SIG-M5 (cell line): ENCODE measurements at regions not wholly inside any gene's neighbourhood (a gene's known extent, or its start where the extent isn't known, plus 50 kb on each side); places are given as distances from the start of the nearest gene placed in this dataset.
"Not testable (repeated sequence)": the region's sequence is repeated elsewhere in the genome, so short reads cannot be mapped to it uniquely, and the experiment has no call there.

ENCODE experiments used
- DNase-seq: peaks from one replicate; lab custom pipeline; 2025; lab: John Stamatoyannopoulos, UW

DNA sequence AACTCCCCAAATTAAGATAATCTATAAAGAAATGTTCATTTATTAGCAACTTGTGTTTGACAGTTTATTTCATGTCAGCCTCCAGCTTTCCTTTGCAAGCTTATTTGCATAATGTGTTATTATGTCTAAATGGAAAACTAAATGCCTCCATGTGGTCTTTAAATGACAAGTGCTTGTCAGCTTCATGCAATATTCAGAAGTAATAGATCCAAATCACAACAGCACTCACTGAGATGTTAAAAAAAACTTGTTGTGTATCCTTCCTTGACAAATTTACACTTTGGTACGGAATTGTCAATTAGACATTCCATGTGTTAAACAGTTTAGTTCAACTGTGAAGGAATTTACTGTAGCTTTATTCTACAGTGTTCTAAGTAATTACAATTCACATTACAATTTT lies 124.4 kb upstream of the PTBP2 start:
- no peak for DNase-seq

DNA sequence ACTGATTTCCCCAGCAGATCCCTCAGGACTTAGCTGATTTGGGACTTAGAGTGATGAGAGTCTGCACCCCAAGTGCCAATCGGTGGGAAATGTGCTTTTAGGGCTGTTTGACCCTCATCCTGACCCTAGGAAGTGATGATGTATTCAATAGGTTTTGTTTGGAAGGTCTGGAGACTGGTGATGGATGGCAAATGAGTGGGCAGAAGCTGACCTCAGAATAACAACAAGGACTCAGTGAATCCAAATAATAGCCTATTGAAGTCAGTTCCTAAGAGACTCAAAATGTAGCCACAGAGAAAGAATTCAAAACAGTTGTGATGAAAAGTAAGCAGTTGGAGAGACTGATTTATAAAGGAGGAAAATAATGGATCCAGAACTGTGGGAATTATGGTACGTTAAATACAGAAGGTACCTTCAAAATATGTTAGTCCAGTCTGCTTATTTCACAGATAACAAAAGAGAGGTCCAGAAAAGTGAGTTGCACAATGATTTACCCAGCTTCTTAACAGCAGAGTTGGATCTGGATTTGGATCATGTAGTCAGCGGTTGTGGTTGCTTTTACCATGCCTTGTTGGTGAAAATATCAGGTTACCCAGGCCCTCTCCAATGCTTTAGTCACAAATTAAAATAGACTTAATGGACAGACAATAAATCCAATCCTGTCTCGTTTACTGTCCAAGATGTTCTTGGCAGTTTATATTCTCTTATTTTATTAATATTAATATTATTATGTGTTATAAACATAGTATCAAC lies 123.0 kb upstream of the PTBP2 start:
- no peak for DNase-seq

DNA sequence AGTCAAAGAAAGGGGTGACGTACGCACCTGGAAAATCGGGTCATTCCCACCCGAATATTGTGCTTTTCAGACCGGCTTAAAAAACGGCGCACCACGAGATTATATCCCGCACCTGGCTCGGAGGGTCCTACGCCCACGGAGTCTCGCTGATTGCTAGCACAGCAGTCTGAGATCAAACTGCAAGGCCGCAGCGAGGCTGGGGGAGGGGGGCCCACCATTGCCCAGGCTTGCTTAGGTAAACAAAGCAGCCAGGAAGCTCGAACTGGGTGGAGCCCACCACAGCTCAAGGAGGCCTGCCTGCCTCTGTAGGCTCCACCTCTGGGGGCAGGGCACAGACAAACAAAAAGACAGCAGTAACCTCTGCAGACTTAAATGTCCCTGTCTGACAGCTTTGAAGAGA lies 117.0 kb upstream of the PTBP2 start:
- DNase-seq, result not testable (repeated sequence)

- DNase-seq, result not testable (repeated sequence)
Observed at GRCh38 chr1:96617375-96617774, 104.2 kb upstream of the PTBP2 start.

- DNase-seq, result no peak
Observed at GRCh38 chr1:96632045-96632664, 89.4 kb upstream of the PTBP2 start.

- DNase-seq, result no peak
Observed at GRCh38 chr1:96633695-96634094, 87.9 kb upstream of the PTBP2 start.

DNA sequence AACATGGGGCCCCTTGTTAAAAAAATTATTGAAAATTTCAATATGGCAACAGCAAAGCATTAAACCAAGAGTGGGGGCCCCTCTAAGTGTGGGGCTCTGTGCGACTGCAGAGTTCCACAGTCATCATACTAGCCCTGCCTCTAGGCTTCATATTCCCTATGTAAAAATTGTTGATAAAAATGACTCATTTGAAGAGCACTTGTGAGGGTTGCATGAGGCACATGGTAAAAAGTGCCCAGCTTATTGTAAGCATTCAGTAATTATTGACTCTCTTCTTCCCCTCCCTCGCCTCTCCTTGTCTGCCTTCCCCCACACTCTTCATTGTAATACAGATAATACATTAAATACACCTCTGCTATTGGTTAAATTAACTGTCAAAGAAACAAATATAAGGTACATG lies 86.7 kb upstream of the PTBP2 start:
- no peak for DNase-seq

GRCh38 chr1:96641282-96641681 lies 80.3 kb upstream of the PTBP2 start:
- no peak for DNase-seq

- DNase-seq, result no peak
Observed at GRCh38 chr1:96643519-96643918, 78.1 kb upstream of the PTBP2 start.

- DNase-seq, result no peak
Observed at GRCh38 chr1:96649301-96649700, 72.3 kb upstream of the PTBP2 start.

GRCh38 chr1:96651517-96651916 lies 70.1 kb upstream of the PTBP2 start:
- no peak for DNase-seq

DNA sequence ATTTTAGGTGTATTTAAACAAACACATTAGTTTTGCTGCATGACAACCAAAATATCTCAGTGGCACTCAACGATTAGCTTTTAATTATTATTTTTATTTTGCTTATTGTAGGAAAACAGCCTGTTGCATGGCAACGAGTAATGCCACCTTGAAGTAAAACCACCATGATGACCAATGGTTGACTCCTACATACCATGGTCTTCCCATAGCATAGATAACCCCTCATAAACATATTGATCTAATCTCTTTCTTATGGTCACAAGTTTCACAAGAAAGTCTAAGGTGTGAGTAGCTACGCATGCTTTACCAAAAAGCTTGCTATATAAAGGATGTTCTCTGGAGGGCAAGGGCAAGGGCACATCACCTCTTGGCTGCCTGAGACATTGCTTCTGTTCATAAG lies 61.5 kb upstream of the PTBP2 start:
- no peak for DNase-seq

- no peak for DNase-seq
Observed at GRCh38 chr1:96660503-96660902, 61.1 kb upstream of the PTBP2 start.
